ENCODE measurements at regions not wholly inside any gene's neighbourhood (a gene's known extent, or its start where the extent isn't known, plus 50 kb on each side); places are given as distances from the start of the nearest gene placed in this dataset.

DNA sequence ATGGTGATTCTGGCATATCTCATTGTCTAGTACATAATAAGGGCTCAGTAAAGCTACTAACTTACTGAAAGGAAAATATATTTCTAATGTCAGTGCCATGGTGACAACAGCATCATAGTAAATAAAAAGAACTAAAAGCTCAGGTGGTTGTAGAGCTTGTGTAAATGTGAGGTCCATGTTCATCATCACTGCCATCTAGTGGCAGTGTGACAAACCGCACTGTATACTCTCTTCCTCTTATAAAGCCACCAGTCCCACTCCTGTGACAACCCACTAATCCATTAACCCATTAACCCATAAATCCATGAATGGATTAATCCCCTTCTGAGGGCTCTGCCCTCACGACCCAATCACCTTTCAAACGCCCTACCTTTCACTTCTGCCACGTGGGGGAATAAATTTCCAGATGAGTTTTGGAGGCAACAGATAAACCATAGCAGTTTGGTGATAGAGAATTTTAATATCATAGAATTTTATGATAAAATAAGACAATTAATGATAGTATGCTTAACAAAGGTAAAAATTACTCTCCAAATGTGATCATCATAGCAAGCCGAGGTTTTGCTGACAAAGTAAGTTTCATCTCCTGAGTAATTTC lies 160.4 kb upstream of the SGCG start:
- no peak overlapping the region for H3K4me3 ChIP-seq (ENCODE audit: low read depth, low read length)
- TF ChIP-seq, protein P1, sequence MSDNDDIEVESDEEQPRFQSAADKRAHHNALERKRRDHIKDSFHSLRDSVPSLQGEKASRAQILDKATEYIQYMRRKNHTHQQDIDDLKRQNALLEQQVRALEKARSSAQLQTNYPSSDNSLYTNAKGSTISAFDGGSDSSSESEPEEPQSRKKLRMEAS (IDR thresholded peaks at IDR 0.05; ENCODE audit: low read depth, low read length), result peak; percentile 61
- TF ChIP-seq, protein P2, sequence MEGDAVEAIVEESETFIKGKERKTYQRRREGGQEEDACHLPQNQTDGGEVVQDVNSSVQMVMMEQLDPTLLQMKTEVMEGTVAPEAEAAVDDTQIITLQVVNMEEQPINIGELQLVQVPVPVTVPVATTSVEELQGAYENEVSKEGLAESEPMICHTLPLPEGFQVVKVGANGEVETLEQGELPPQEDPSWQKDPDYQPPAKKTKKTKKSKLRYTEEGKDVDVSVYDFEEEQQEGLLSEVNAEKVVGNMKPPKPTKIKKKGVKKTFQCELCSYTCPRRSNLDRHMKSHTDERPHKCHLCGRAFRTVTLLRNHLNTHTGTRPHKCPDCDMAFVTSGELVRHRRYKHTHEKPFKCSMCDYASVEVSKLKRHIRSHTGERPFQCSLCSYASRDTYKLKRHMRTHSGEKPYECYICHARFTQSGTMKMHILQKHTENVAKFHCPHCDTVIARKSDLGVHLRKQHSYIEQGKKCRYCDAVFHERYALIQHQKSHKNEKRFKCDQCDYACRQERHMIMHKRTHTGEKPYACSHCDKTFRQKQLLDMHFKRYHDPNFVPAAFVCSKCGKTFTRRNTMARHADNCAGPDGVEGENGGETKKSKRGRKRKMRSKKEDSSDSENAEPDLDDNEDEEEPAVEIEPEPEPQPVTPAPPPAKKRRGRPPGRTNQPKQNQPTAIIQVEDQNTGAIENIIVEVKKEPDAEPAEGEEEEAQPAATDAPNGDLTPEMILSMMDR (IDR thresholded peaks at IDR 0.05; ENCODE audit: low read depth, low read length), result peak; percentile 87
- TF ChIP-seq MYC (IDR thresholded peaks at IDR 0.05; ENCODE audit: low read depth, low read length), result 0 out of 2 replicates have a peak, but pooled peaks have one; percentile 34
- TF ChIP-seq POLR2A (IDR thresholded peaks at IDR 0.05; ENCODE audit: extremely low read depth, insufficient read length), result no peak
- peak; percentile 69 for DNase-seq (ENCODE audit: low read depth)

DNA sequence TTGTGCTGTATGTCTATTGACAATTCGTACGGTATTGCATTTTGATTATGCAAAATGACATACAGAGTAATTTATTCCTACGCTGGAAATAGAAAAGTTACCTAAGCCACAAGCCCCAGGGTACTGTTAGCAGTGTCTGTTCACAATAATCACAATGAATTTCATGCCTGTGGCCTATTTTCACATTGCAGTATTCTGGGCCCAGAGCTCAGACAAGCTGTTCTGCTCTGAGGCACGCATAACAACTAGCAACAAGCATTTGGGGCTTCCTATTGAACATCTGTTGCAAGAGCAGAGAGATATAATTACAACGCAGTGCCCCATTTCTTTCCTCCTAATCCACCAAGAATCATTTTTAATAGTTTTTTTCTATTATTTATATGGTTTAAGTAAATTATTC lies 158.9 kb upstream of the SGCG start:
- DNase-seq (ENCODE audit: low read depth), result no peak
- no peak overlapping the region for H3K4me3 ChIP-seq (ENCODE audit: low read depth, low read length)
- TF ChIP-seq, protein P1 (IDR thresholded peaks at IDR 0.05; ENCODE audit: low read depth, low read length), result no peak
- TF ChIP-seq POLR2A (IDR thresholded peaks at IDR 0.05; ENCODE audit: extremely low read depth, insufficient read length) (no peak), MYC (IDR thresholded peaks at IDR 0.05; ENCODE audit: low read depth, low read length) (no peak)
- TF ChIP-seq, protein P2 (IDR thresholded peaks at IDR 0.05; ENCODE audit: low read depth, low read length), result no peak

DNA sequence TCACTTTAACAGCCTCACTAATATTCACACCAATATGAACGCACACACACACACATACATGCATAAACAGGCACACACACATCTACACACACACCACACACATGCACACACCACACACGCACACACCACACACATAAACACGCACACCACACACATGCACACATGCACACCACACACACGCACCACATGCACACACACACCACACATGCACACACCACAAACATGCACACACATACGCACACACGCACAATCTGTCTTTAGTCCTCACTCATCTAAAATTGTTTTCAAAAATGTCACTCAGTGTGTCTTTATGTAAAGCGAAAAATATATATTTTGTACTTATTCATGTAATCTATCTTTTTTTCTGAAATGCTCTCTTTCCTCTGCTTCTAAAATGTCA lies 158.1 kb upstream of the SGCG start:
- TF ChIP-seq, protein P1 (IDR thresholded peaks at IDR 0.05; ENCODE audit: low read depth, low read length), result no peak
- TF ChIP-seq, protein P2 (IDR thresholded peaks at IDR 0.05; ENCODE audit: low read depth, low read length), result no peak
- TF ChIP-seq POLR2A (IDR thresholded peaks at IDR 0.05; ENCODE audit: extremely low read depth, insufficient read length), result no peak
- no peak for TF ChIP-seq MYC (IDR thresholded peaks at IDR 0.05; ENCODE audit: low read depth, low read length)
- no peak for DNase-seq (ENCODE audit: low read depth)
- no peak overlapping the region for H3K4me3 ChIP-seq (ENCODE audit: low read depth, low read length)

- TF ChIP-seq, protein P1 (IDR thresholded peaks at IDR 0.05; ENCODE audit: low read depth, low read length), result no peak
- TF ChIP-seq, protein P2 (IDR thresholded peaks at IDR 0.05; ENCODE audit: low read depth, low read length), result no peak
- TF ChIP-seq MYC (IDR thresholded peaks at IDR 0.05; ENCODE audit: low read depth, low read length), result no peak
- no peak for TF ChIP-seq POLR2A (IDR thresholded peaks at IDR 0.05; ENCODE audit: extremely low read depth, insufficient read length)
- H3K4me3 ChIP-seq (ENCODE audit: low read depth, low read length), result no peak overlapping the region
- peak; percentile 57 for DNase-seq (ENCODE audit: low read depth)
Observed at GRCh38 chr13:23025864-23026608, 154.7 kb upstream of the SGCG start.

- no peak overlapping the region for H3K4me3 ChIP-seq (ENCODE audit: low read depth, low read length)
- no peak for DNase-seq (ENCODE audit: low read depth)
Observed at GRCh38 chr13:23039266-23039935, 141.4 kb upstream of the SGCG start.

More at GRCh38 chr13:23039266-23039935, 141.4 kb upstream of the SGCG start:
- TF ChIP-seq MYC (IDR thresholded peaks at IDR 0.05; ENCODE audit: low read depth, low read length) (no peak), POLR2A (IDR thresholded peaks at IDR 0.05; ENCODE audit: extremely low read depth, insufficient read length) (no peak)
- TF ChIP-seq, protein P1 (IDR thresholded peaks at IDR 0.05; ENCODE audit: low read depth, low read length), result no peak
- TF ChIP-seq, protein P2 (IDR thresholded peaks at IDR 0.05; ENCODE audit: low read depth, low read length), result no peak
